IPS DF 6.9 (cell line): ENCODE measurements at regions not wholly inside any gene's neighbourhood (a gene's known extent, or its start where the extent isn't known, plus 50 kb on each side); places are given as distances from the start of the nearest gene placed in this dataset.

Experiments
- DNase-seq: peaks from one replicate; pipeline ENCODE4 v3.0.0-alpha.2; 2013; ENCODE audit warnings: low read depth, low spot score
- H3K27ac ChIP-seq: one replicate; pipeline ENCODE4 v1.5.1; 2013; ENCODE audit warnings: low read length, control low read depth
- H3K27me3 ChIP-seq: 2 replicates; pipeline ENCODE4 v1.6.1; 2013; ENCODE audit warnings: mild to moderate bottlenecking, low read length; ENCODE audit not compliant: control insufficient read depth, insufficient read depth
- H3K36me3 ChIP-seq: 2 replicates; pipeline ENCODE4 v1.6.1; 2013; ENCODE audit warnings: low read length; ENCODE audit not compliant: control insufficient read depth, insufficient read depth
- H3K4me1 ChIP-seq: 2 replicates; pipeline ENCODE4 v1.6.1; 2013; ENCODE audit warnings: low read length; ENCODE audit not compliant: control insufficient read depth, insufficient read depth
- H3K4me3 ChIP-seq: 2 replicates; pipeline ENCODE4 v1.5.1; 2013; ENCODE audit warnings: mild to moderate bottlenecking, low read length
- H3K9me3 ChIP-seq: 2 replicates; pipeline ENCODE4 v1.6.1; 2013; ENCODE audit warnings: low read length, inconsistent platforms; ENCODE audit not compliant: control insufficient read depth, insufficient read depth
- WGBS: extraction: QIAGEN DNeasy Blood & Tissue Kit; methylation state at CpG from one replicate; pipeline ENCODE4 v1.1.7; 2013; ENCODE audit warnings: mixed read lengths, missing lambda C conversion rate; ENCODE audit not compliant: insufficient read length, insufficient coverage; 5-methylcytosine and 5-hydroxymethylcytosine counted together

GRCh38 chr7:18306696-18307095, 188.9 kb upstream of the HDAC9 start:
- Histone ChIP-seq H3K27ac (no peak overlapping the region), H3K4me3 (no peak overlapping the region), H3K4me1 (no peaks in the 10 kb centered on the region), H3K36me3 (no peaks in the 10 kb centered on the region), H3K9me3 (no peaks in the 10 kb centered on the region), H3K27me3 (no peaks in the 10 kb centered on the region)
- no peak for DNase-seq
- no CpG with 5 or more reads among the region's 2 CpGs for WGBS

- Histone ChIP-seq H3K36me3 (no peaks in the 10 kb centered on the region), H3K27me3 (no peaks in the 10 kb centered on the region), H3K4me3 (no peak overlapping the region), H3K4me1 (no peaks in the 10 kb centered on the region), H3K9me3 (no peaks in the 10 kb centered on the region), H3K27ac (no peak overlapping the region)
- DNase-seq = no peak
- WGBS = no CpG with 5 or more reads among the region's 5 CpGs
Observed at GRCh38 chr7:18308938-18309337, 186.6 kb upstream of the HDAC9 start.

GRCh38 chr7:18312482-18312881, 183.1 kb upstream of the HDAC9 start:
- no peaks in the 10 kb centered on the region for H3K36me3 ChIP-seq
- no peak overlapping the region for H3K4me3 ChIP-seq
- H3K27ac ChIP-seq = no peak overlapping the region
- H3K9me3 ChIP-seq = no peaks in the 10 kb centered on the region
- no peaks in the 10 kb centered on the region for H3K27me3 ChIP-seq
- peaks cover 1% of the 10 kb centered on the region; the same call in 1 of the 2 replicates for H3K4me1 ChIP-seq
- no peak for DNase-seq

GRCh38 chr7:18313965-18314364, 181.6 kb upstream of the HDAC9 start:
- no peak for DNase-seq
- Histone ChIP-seq H3K4me1 (peaks cover 1% of the 10 kb centered on the region; the same call in 1 of the 2 replicates), H3K27ac (no peak overlapping the region), H3K27me3 (no peaks in the 10 kb centered on the region), H3K9me3 (no peaks in the 10 kb centered on the region), H3K36me3 (no peaks in the 10 kb centered on the region), H3K4me3 (no peak overlapping the region)

- DNase-seq = no peak
- H3K9me3 ChIP-seq = no peaks in the 10 kb centered on the region
- WGBS = no CpG with 5 or more reads among the region's 2 CpGs
- no peak overlapping the region for H3K4me3 ChIP-seq
- peaks cover 1% of the 10 kb centered on the region; the same call in 1 of the 2 replicates for H3K4me1 ChIP-seq
- H3K27ac ChIP-seq = no peak overlapping the region
- H3K36me3 ChIP-seq = no peaks in the 10 kb centered on the region
- H3K27me3 ChIP-seq = no peaks in the 10 kb centered on the region
Observed at GRCh38 chr7:18315241-18315640, 180.3 kb upstream of the HDAC9 start.

- Histone ChIP-seq H3K27me3 (no peaks in the 10 kb centered on the region), H3K9me3 (no peaks in the 10 kb centered on the region), H3K27ac (no peak overlapping the region), H3K4me3 (no peak overlapping the region), H3K4me1 (peaks cover 1% of the 10 kb centered on the region; the same call in 1 of the 2 replicates), H3K36me3 (no peaks in the 10 kb centered on the region)
- no CpG with 5 or more reads among the region's 2 CpGs for WGBS
- DNase-seq = no peak
Observed at GRCh38 chr7:18317941-18318340, 177.6 kb upstream of the HDAC9 start.

GRCh38 chr7:18320422-18320821, 175.1 kb upstream of the HDAC9 start:
- H3K36me3 ChIP-seq = no peaks in the 10 kb centered on the region
- no peak overlapping the region for H3K27ac ChIP-seq
- H3K9me3 ChIP-seq = no peaks in the 10 kb centered on the region
- no CpG with 5 or more reads among the region's 4 CpGs for WGBS
- DNase-seq = no peak
- H3K27me3 ChIP-seq = no peaks in the 10 kb centered on the region
- peaks cover 1% of the 10 kb centered on the region; the same call in 1 of the 2 replicates for H3K4me1 ChIP-seq
- no peak overlapping the region for H3K4me3 ChIP-seq

- Histone ChIP-seq H3K27me3 (no peaks in the 10 kb centered on the region), H3K4me3 (no peak overlapping the region), H3K27ac (no peak overlapping the region), H3K4me1 (peaks cover 1% of the 10 kb centered on the region; the same call in 1 of the 2 replicates), H3K9me3 (no peaks in the 10 kb centered on the region), H3K36me3 (no peaks in the 10 kb centered on the region)
- DNase-seq = peak; percentile 27
- no CpG with 5 or more reads among the region's 2 CpGs for WGBS
Observed at GRCh38 chr7:18320971-18321567, 174.5 kb upstream of the HDAC9 start.

GRCh38 chr7:18330548-18330947, 165.0 kb upstream of the HDAC9 start:
- Histone ChIP-seq H3K4me1 (no peaks in the 10 kb centered on the region), H3K36me3 (no peaks in the 10 kb centered on the region), H3K27ac (no peak overlapping the region), H3K4me3 (no peak overlapping the region), H3K9me3 (no peaks in the 10 kb centered on the region), H3K27me3 (no peaks in the 10 kb centered on the region)
- DNase-seq = no peak

GRCh38 chr7:18336626-18337025, 158.9 kb upstream of the HDAC9 start:
- no peak for DNase-seq
- H3K27me3 ChIP-seq = no peaks in the 10 kb centered on the region
- no peaks in the 10 kb centered on the region for H3K36me3 ChIP-seq
- H3K9me3 ChIP-seq = no peaks in the 10 kb centered on the region
- no peak overlapping the region for H3K27ac ChIP-seq
- H3K4me3 ChIP-seq = no peak overlapping the region
- no CpG with 5 or more reads among the region's 2 CpGs for WGBS
- no peaks in the 10 kb centered on the region for H3K4me1 ChIP-seq

GRCh38 chr7:18337048-18337809, 158.3 kb upstream of the HDAC9 start:
- no peaks in the 10 kb centered on the region for H3K36me3 ChIP-seq
- DNase-seq = no peak
- no peaks in the 10 kb centered on the region for H3K9me3 ChIP-seq
- no peak overlapping the region for H3K27ac ChIP-seq
- H3K4me3 ChIP-seq = no peak overlapping the region
- no peaks in the 10 kb centered on the region for H3K4me1 ChIP-seq
- no CpG with 5 or more reads among the region's 5 CpGs for WGBS
- H3K27me3 ChIP-seq = no peaks in the 10 kb centered on the region
